ENCODE measurements at regions not wholly inside any gene's neighbourhood (a gene's known extent, or its start where the extent isn't known, plus 50 kb on each side); places are given as distances from the start of the nearest gene placed in this dataset.

DNA sequence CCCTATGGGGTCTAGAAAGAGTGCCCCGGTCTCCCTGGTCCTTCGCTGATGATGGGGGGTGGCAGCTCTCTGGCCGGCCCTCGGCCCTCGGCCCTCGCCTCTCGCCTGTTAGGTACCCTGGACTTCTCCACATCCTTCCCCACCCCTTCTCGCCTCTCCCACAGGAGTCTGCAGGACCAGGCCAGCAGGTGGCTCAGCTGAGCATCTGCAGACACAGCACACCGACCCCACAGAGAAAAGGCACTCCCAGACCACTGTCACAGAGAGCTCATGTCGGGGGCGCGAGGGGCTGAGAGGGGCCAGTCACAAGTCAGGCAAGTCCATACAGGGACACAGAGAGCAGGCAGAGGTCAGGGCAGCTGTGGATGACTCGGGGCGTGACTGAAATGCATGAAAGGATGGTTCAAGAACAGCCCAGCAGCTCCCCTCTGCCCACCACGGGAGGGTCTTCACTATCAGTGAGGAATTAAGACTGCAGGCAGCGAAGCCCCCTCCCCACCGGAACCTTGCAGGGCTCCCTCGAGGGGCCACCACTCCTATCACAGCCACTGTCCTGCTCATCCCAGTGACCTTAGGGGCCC, 181.7 kb upstream of the NSMCE3 start:
- TF ChIP-seq, protein P1, sequence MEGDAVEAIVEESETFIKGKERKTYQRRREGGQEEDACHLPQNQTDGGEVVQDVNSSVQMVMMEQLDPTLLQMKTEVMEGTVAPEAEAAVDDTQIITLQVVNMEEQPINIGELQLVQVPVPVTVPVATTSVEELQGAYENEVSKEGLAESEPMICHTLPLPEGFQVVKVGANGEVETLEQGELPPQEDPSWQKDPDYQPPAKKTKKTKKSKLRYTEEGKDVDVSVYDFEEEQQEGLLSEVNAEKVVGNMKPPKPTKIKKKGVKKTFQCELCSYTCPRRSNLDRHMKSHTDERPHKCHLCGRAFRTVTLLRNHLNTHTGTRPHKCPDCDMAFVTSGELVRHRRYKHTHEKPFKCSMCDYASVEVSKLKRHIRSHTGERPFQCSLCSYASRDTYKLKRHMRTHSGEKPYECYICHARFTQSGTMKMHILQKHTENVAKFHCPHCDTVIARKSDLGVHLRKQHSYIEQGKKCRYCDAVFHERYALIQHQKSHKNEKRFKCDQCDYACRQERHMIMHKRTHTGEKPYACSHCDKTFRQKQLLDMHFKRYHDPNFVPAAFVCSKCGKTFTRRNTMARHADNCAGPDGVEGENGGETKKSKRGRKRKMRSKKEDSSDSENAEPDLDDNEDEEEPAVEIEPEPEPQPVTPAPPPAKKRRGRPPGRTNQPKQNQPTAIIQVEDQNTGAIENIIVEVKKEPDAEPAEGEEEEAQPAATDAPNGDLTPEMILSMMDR (conservative IDR thresholded peaks at IDR 0.05; ENCODE audit: control insufficient read depth, insufficient read depth, low read depth, low read length): no peak
- H3K4me3 ChIP-seq (ENCODE audit: control insufficient read depth, low read depth, low read length): no peak overlapping the region
- DNase-seq (ENCODE audit: low read depth): no peak

DNA sequence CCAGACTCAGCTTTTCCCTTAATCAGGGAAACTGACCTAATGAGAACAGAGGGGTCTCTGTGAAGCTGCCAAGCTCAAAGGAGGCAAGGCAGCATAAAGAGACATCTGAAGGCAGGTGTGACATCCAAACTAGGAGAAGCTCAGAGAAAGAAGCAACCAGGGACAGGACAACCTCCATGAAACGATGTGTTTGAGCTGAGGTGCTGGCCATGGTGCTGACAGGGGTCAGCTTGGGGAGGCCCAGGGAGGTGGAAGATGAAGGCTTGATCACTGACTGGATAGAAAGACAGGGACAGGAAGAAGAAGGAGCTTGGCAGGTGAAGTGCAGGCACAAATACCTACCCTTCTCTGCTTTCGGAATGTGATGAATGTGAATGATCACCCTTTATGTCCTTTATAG, 179.5 kb upstream of the NSMCE3 start:
- TF ChIP-seq, protein P1 (conservative IDR thresholded peaks at IDR 0.05; ENCODE audit: control insufficient read depth, insufficient read depth, low read depth, low read length): no peak
- no peak for DNase-seq (ENCODE audit: low read depth)
- no peak overlapping the region for H3K4me3 ChIP-seq (ENCODE audit: control insufficient read depth, low read depth, low read length)

DNA sequence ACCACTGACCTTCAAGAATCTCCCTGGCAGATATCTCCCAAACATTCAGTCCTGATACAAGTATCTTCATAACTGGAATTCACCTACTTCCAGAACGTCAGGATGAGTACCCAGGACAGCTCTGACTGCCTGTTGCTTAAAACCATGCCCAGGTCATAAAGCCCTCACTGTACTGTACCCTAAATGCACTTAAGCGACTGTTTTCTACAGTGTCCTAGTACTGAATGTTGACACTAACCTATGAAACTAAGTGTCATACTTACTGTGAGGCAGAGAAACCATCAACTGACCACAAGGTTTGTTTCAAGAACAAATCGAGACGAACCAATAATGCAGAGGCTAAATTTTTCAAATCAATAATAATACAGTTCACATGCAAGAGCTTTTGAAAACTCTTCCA, 178.7 kb upstream of the NSMCE3 start:
- no peak overlapping the region for H3K4me3 ChIP-seq (ENCODE audit: control insufficient read depth, low read depth, low read length)
- no peak for DNase-seq (ENCODE audit: low read depth)
- TF ChIP-seq, protein P1 (conservative IDR thresholded peaks at IDR 0.05; ENCODE audit: control insufficient read depth, insufficient read depth, low read depth, low read length): no peak

DNA sequence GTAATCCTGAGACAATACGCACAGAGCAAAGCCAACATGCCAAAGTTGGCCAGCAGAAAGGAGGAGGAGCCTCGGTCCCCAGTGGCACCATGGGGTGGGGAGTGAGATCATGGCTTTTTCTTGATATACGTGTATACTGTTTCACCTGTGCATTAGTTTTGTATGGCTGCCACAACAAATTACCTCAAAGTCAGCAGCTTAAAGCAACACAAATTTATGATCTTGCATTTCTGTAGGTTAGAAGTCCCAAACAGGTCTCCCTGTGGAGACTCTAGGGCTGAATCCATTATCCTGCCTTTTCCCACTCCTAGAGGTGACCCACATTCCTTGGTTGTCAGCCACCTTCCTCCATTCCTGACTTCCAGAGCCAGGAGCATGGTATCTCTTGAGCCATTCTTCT, 176.9 kb upstream of the NSMCE3 start:
- no peak overlapping the region for H3K4me3 ChIP-seq (ENCODE audit: control insufficient read depth, low read depth, low read length)
- no peak for DNase-seq (ENCODE audit: low read depth)
- TF ChIP-seq, protein P1 (conservative IDR thresholded peaks at IDR 0.05; ENCODE audit: control insufficient read depth, insufficient read depth, low read depth, low read length): no peak

DNA sequence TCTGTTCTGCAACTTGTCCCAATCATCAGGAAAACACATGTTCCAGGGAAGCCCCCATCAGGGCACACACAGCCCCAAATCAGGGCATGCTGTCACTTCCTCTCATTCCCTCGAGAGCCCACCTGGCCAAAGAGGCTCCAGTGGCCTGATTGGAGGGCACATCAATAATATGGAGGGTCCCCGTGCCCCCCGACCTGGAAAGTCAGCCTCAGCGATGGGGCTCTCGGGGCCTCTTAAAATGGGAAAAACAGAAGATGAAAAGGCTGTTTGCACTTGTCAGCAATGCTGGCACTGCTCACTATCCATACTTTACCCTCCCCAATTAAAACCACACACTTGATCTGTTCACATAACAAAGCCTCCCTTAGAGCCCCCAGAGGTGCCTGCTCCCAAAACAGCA, 172.9 kb upstream of the NSMCE3 start:
- DNase-seq (ENCODE audit: low read depth): no peak
- TF ChIP-seq, protein P1 (conservative IDR thresholded peaks at IDR 0.05; ENCODE audit: control insufficient read depth, insufficient read depth, low read depth, low read length): no peak

DNA sequence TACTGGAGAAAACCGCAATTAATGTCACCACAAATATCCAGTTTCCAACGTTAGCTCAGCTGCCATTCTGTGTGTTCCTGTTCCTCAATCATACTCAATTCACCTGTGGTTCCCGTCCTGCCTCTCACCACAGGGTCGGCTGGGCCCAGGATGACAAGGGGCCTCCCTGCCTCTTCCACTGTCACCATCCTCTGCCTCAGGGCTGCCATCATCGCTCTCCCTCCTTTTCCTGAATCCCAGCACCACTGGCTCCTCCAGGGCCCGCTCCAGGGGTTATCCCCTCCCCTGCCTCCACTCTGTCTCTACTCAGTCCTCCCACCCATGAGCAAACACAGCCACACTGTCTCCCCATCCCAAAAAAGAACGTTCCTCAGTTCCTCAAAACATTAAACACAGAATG, 170.9 kb upstream of the NSMCE3 start:
- TF ChIP-seq, protein P1 (conservative IDR thresholded peaks at IDR 0.05; ENCODE audit: control insufficient read depth, insufficient read depth, low read depth, low read length): no peak
- DNase-seq (ENCODE audit: low read depth): no peak
- H3K4me3 ChIP-seq (ENCODE audit: control insufficient read depth, low read depth, low read length): no peak overlapping the region

More for the DNA sequence above, 172.9 kb upstream of the NSMCE3 start:
- H3K4me3 ChIP-seq (ENCODE audit: control insufficient read depth, low read depth, low read length): no peak overlapping the region

DNA sequence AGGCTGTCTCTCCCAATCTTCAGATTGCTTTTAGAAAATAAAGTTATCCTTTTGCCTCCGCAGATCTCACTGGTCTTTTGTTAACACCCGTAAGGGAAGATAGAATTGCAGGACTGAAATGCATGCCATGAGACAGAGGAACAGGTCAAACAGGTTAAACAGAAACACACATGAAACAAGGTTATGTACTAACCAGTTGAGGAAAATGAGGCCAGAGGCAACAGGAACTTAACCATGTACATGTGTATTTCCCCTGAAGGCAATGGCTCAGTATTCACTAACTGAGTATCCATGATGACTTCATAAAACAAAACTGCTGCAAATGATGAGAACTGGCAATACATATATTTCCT, 169.1 kb upstream of the NSMCE3 start:
- H3K4me3 ChIP-seq (ENCODE audit: control insufficient read depth, low read depth, low read length): no peak overlapping the region
- TF ChIP-seq, protein P1 (conservative IDR thresholded peaks at IDR 0.05; ENCODE audit: control insufficient read depth, insufficient read depth, low read depth, low read length): no peak
- no peak for DNase-seq (ENCODE audit: low read depth)

All from fibroblast of mammary gland (primary cell).